ENCODE measurements at regions not wholly inside any gene's neighbourhood (a gene's known extent, or its start where the extent isn't known, plus 50 kb on each side); places are given as distances from the start of the nearest gene placed in this dataset.

GRCh38 chr13:79070343-79070974 lies 335.6 kb downstream of the RBM26 start:
- no peaks in the 10 kb centered on the region for H3K27me3 ChIP-seq (ENCODE audit: control insufficient read depth in 2 of 2, insufficient read depth in 2 of 2, low read length in 2 of 2)
- H3K4me3 Mint-ChIP-seq, result no peak overlapping the region
- H3K27ac Mint-ChIP-seq, result no peak overlapping the region
- peaks cover 0 to 6% (median 6%) of the 10 kb centered on the region in 3 donors for H3K27me3 Mint-ChIP-seq (ENCODE audit: low read depth in 3 of 3)
- H3K36me3 Mint-ChIP-seq, result no peaks in the 10 kb centered on the region
- no peaks in the 10 kb centered on the region for H3K4me1 ChIP-seq (ENCODE audit: control insufficient read depth in 1 of 2, insufficient read depth in 2 of 2, low read length in 2 of 2)
- H3K4me2 ChIP-seq (replicated peaks; ENCODE audit: extremely low read depth, low read length, poor library complexity, severe bottlenecking), result no peak overlapping the region
- TF ChIP-seq CTCF (IDR thresholded peaks at IDR 0.05), result no peak
- no peak for DNase-seq
- no peaks in the 10 kb centered on the region for H3K4me1 Mint-ChIP-seq
- no peaks in the 10 kb centered on the region for H4K20me1 ChIP-seq (ENCODE audit: insufficient read depth, low read length)
- no peaks in the 10 kb centered on the region for H3K36me3 ChIP-seq (replicated peaks in 1 of 2; ENCODE audit: control insufficient read depth in 1 of 2, insufficient read depth in 2 of 2, low read length in 2 of 2)
- H3K79me2 ChIP-seq (ENCODE audit: insufficient read depth, low read length), result no peaks in the 10 kb centered on the region
- H3K4me3 ChIP-seq (replicated peaks in 1 of 3; ENCODE audit: low read depth in 2 of 3, low read length in 3 of 3), result no peak overlapping the region
- peaks cover 0 to 13% (median 2%) of the 10 kb centered on the region in 7 donors for H3K9me3 Mint-ChIP-seq
- H3K9ac ChIP-seq (ENCODE audit: insufficient read depth, low read length, poor library complexity, severe bottlenecking), result no peak overlapping the region
- WGBS (ENCODE audit: insufficient coverage), result no CpG with 5 or more reads among the region's 4 CpGs
- H3K27ac ChIP-seq (ENCODE audit: low read depth in 1 of 2, low read length in 2 of 2), result no peak overlapping the region
- intact Hi-C loops (cut with micrococcal nuclease), result no loop called here
- H2AFZ ChIP-seq (ENCODE audit: insufficient read depth, low read depth, low read length, poor library complexity, severe bottlenecking), result no peak overlapping the region
- H3K9me3 ChIP-seq (replicated peaks in 1 of 2; ENCODE audit: control insufficient read depth in 1 of 2, insufficient read depth in 1 of 2, low read length in 2 of 2), result no peaks in the 10 kb centered on the region

- H2AFZ ChIP-seq (ENCODE audit: insufficient read depth, low read depth, low read length, poor library complexity, severe bottlenecking), result no peak overlapping the region
- Mint-ChIP-seq H3K4me3 (no peak overlapping the region), H3K9me3 (peaks cover 0 to 9% (median 0%) of the 10 kb centered on the region in 7 donors), H3K36me3 (no peaks in the 10 kb centered on the region), H3K27ac (no peak overlapping the region), H3K4me1 (no peaks in the 10 kb centered on the region), H3K27me3 (ENCODE audit: low read depth in 3 of 3) (peaks cover 1 to 7% (median 2%) of the 10 kb centered on the region in 3 donors)
- no peaks in the 10 kb centered on the region for H4K20me1 ChIP-seq (ENCODE audit: insufficient read depth, low read length)
- no peaks in the 10 kb centered on the region for H3K79me2 ChIP-seq (ENCODE audit: insufficient read depth, low read length)
- TF ChIP-seq CTCF (IDR thresholded peaks at IDR 0.05), result no peak
- no peaks in the 10 kb centered on the region for H3K27me3 ChIP-seq (ENCODE audit: control insufficient read depth in 2 of 2, insufficient read depth in 2 of 2, low read length in 2 of 2)
- intact Hi-C loops (cut with micrococcal nuclease), result no loop called here
- no peak overlapping the region for H3K4me3 ChIP-seq (replicated peaks in 1 of 3; ENCODE audit: low read depth in 2 of 3, low read length in 3 of 3)
- WGBS (ENCODE audit: insufficient coverage), result no CpG with 5 or more reads among the region's 6 CpGs
- no peak overlapping the region for H3K4me2 ChIP-seq (replicated peaks; ENCODE audit: extremely low read depth, low read length, poor library complexity, severe bottlenecking)
- H3K9ac ChIP-seq (ENCODE audit: insufficient read depth, low read length, poor library complexity, severe bottlenecking), result no peak overlapping the region
- no peaks in the 10 kb centered on the region for H3K4me1 ChIP-seq (ENCODE audit: control insufficient read depth in 1 of 2, insufficient read depth in 2 of 2, low read length in 2 of 2)
- no peak for DNase-seq
- H3K27ac ChIP-seq (ENCODE audit: low read depth in 1 of 2, low read length in 2 of 2), result no peak overlapping the region
- no peaks in the 10 kb centered on the region for H3K9me3 ChIP-seq (replicated peaks in 1 of 2; ENCODE audit: control insufficient read depth in 1 of 2, insufficient read depth in 1 of 2, low read length in 2 of 2)
- no peaks in the 10 kb centered on the region for H3K36me3 ChIP-seq (replicated peaks in 1 of 2; ENCODE audit: control insufficient read depth in 1 of 2, insufficient read depth in 2 of 2, low read length in 2 of 2)
These were observed 343.8 kb downstream of the RBM26 start for GRCh38 chr13:79062291-79062690.

Measured in CD14-positive monocyte (primary cell).